ENCODE measurements at regions not wholly inside any gene's neighbourhood (a gene's known extent, or its start where the extent isn't known, plus 50 kb on each side); places are given as distances from the start of the nearest gene placed in this dataset.

DNA sequence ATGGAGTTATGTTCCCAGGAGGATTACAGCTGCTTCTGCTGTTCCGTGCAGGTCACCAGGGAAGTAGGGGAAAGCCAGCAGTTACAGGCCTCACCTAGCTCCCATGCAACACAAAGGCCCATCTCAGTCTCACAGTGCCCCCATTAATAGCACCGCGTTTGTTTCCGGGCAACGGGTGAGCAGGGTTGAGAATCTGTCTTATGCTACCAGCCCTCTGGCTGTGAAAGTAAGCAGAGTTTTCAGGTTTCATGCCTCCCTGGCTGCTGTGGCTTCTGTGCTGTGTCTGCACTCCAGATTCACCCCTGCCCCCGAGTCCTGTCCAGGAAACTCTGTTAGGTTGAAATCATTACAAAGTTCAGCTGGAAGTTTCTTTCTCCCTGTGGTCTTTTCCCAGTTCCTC, 254.4 kb upstream of the GPR149 start:
- no peak for TF ChIP-seq ZFX (IDR thresholded peaks at IDR 0.05)
- TF ChIP-seq, protein P1, sequence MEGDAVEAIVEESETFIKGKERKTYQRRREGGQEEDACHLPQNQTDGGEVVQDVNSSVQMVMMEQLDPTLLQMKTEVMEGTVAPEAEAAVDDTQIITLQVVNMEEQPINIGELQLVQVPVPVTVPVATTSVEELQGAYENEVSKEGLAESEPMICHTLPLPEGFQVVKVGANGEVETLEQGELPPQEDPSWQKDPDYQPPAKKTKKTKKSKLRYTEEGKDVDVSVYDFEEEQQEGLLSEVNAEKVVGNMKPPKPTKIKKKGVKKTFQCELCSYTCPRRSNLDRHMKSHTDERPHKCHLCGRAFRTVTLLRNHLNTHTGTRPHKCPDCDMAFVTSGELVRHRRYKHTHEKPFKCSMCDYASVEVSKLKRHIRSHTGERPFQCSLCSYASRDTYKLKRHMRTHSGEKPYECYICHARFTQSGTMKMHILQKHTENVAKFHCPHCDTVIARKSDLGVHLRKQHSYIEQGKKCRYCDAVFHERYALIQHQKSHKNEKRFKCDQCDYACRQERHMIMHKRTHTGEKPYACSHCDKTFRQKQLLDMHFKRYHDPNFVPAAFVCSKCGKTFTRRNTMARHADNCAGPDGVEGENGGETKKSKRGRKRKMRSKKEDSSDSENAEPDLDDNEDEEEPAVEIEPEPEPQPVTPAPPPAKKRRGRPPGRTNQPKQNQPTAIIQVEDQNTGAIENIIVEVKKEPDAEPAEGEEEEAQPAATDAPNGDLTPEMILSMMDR (conservative IDR thresholded peaks at IDR 0.05): no peak
